Cardiac fibroblast (primary cell): ENCODE measurements at regions not wholly inside any gene's neighbourhood (a gene's known extent, or its start where the extent isn't known, plus 50 kb on each side); places are given as distances from the start of the nearest gene placed in this dataset.

Experiments used
- DNase-seq, 2 donors: peaks; one replicate each; pipeline versions ENCODE4 v3.0.0 to v3.0.0-alpha.2; 2010; ENCODE audit warnings: low read depth in 2 of 2
- H3K4me3 ChIP-seq, 2 donors: replicated peaks in 1 of 2; 1 replicate in 1 of 2; 2 replicates in 1 of 2; pipeline ENCODE4 v1.5.1; 2011; ENCODE audit warnings: low read depth in 2 of 2, low read length in 2 of 2, mild to moderate bottlenecking in 2 of 2, moderate library complexity in 1 of 2
- TF ChIP-seq, protein P1 (sequence below): IDR thresholded peaks from one replicate; pipeline ENCODE4 v1.5.1; 2011; ENCODE audit warnings: low read depth, mild to moderate bottlenecking, low read length, inconsistent platforms

DNA sequence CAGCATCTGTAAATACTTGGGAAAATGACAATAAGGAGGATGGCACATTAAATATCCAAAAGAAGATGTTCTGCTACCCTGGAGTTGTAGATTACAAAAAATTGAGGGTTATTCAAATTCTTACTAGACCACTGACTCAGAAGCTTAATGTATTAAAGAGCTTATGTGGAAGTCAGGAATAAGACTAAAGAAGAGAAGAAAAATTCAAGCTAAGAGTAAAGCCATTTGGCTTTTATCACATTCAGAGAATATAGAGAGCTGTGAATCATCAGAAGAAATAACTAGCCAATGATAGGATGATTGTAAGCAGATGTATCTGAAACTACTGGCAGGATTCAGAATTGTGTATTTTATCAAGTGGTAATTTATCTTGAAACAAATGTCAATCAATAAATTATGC, 237.0 kb downstream of the TBX15 start:
- TF ChIP-seq, protein P1, sequence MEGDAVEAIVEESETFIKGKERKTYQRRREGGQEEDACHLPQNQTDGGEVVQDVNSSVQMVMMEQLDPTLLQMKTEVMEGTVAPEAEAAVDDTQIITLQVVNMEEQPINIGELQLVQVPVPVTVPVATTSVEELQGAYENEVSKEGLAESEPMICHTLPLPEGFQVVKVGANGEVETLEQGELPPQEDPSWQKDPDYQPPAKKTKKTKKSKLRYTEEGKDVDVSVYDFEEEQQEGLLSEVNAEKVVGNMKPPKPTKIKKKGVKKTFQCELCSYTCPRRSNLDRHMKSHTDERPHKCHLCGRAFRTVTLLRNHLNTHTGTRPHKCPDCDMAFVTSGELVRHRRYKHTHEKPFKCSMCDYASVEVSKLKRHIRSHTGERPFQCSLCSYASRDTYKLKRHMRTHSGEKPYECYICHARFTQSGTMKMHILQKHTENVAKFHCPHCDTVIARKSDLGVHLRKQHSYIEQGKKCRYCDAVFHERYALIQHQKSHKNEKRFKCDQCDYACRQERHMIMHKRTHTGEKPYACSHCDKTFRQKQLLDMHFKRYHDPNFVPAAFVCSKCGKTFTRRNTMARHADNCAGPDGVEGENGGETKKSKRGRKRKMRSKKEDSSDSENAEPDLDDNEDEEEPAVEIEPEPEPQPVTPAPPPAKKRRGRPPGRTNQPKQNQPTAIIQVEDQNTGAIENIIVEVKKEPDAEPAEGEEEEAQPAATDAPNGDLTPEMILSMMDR, result no peak
- H3K4me3 ChIP-seq, result no peak overlapping the region
- no peak for DNase-seq

DNA sequence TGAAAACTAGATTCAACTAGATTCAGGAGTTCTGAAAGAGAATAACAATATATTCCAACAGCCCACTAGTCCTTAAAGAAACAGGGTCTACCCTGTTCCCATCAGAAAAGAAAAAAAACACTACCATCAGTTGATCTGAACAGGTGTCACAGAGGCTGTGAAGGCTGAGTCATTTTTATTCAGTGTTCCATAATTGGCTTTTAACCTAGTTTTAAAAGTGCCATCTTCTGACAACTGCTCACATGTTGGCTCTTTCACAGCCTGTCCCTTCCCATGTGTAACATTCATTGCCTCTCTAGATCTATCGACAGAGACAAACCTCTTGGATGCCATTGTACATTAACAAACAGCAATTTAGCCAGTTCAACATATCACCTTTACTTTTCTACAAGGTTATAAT, 243.7 kb downstream of the TBX15 start:
- no peak for DNase-seq
- H3K4me3 ChIP-seq, result no peak overlapping the region
- TF ChIP-seq, protein P1, result no peak

DNA sequence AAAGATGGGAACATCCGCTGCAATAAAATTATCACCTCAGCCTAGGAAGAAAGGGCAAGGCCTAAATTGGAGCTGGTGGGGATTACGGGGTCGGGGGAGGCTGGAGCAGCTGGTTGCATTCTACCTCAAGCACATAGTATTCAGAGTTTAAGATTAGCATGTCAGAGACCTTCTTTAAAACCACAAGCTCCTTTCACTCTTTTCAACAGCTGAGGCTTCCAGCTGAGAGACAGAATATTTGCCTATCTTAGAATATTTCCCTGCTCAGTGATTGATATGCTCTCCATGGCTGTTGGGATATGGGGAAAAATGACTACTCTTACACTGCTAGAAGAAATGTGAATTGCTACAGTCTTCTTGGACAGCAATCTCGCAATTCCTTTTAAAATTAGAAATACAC, 248.6 kb downstream of the TBX15 start:
- TF ChIP-seq, protein P1, result no peak
- no peak for DNase-seq

DNA sequence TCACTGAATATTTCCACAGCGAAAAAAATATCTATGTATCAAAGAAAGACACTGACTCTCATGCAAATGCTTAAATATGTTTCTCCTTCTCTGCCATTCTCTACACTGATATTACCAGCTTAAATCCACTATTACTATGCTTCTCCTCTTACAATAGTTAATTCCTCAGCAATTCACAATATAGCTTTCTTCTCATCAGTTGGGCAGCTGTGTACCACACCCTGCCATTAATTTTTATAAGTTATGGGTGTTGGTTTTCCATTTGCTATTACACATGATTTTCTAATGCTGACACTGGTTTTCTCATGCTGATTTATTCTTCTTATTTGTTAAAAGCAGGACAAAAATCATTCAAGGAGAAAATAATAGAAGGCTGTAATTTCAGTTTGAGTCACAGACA, 251.8 kb downstream of the TBX15 start:
- no peak for DNase-seq
- H3K4me3 ChIP-seq, result no peak overlapping the region
- TF ChIP-seq, protein P1, result no peak

More for the DNA sequence above, 248.6 kb downstream of the TBX15 start:
- no peak overlapping the region for H3K4me3 ChIP-seq

DNA sequence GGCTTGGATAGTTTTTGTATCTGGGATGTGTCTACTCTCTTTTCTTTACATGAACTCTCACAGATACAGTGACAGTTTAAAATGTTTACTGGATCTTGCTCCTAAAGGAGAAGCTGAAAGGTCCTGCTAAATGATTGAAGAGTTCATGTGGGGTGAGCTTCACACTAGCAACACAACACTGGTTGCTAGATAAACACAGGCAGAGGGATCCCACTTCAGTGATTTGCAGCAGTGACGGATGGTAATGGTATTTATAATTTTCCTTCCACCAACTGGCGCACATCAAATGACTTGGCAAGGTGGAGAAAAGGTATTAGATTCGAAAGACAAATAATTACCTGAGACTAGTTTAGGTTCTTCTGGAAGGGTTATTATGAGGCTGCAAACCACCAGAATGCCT, 270.2 kb downstream of the TBX15 start:
- peak in 1 of 2 donors; percentile 1 for DNase-seq
- TF ChIP-seq, protein P1, result no peak
- no peak overlapping the region for H3K4me3 ChIP-seq

DNA sequence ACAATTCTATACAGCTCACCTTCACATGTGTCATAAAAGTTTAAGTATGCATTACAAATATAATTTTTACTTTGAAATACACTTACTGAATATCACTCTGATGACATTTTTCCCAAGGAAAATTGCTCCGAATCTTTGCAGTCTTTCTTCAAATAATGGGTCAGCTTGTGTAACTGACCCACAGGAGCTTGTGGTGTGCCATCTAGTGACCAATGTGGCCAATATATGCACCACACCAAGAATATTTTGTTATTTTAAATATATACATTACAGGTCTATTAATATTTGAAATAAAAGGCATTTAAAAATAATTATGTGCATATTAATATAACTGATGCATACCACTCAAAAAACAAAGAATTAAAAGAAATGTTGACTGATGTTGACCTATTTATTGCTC, 271.4 kb downstream of the TBX15 start:
- DNase-seq, result peak in 1 of 2 donors; percentile 6
- H3K4me3 ChIP-seq, result no peak overlapping the region
- TF ChIP-seq, protein P1, result no peak

DNA sequence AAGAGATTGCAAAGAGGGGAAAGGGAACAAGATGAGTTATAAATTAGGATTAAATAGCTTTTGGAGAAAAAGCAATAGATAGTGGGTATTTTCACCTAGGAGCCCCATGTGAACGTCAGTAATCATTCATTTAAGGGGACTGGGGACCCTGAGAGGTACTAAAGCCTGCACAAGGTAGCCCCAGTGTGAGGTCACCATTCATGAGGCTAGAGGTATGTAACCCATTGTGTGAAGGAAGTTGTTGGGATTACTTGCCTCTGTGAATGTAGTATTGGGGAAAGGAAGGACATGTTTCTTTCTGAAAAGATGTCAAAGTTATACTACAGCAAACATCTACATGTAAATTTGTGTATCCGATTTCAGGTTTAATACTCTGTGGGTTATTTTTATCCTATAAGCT, 276.8 kb downstream of the TBX15 start:
- no peak for DNase-seq
- TF ChIP-seq, protein P1, result no peak
- no peak overlapping the region for H3K4me3 ChIP-seq
